M059J (cell line): ENCODE measurements at regions not wholly inside any gene's neighbourhood (a gene's known extent, or its start where the extent isn't known, plus 50 kb on each side); places are given as distances from the start of the nearest gene placed in this dataset.
"Not testable (repeated sequence)": the region's sequence is repeated elsewhere in the genome, so short reads cannot be mapped to it uniquely, and the experiment has no call there.

Source experiments
- DNase-seq: peaks from one replicate; pipeline ENCODE4 v3.0.0-alpha.2; 2012; ENCODE audit warnings: low read depth

- DNase-seq: not testable (repeated sequence)
These were observed 139.3 kb downstream of the USP22 start for GRCh38 chr17:20903549-20903948.

- DNase-seq: peak; percentile 85
These were observed 134.2 kb downstream of the USP22 start for GRCh38 chr17:20908313-20909267.

DNA sequence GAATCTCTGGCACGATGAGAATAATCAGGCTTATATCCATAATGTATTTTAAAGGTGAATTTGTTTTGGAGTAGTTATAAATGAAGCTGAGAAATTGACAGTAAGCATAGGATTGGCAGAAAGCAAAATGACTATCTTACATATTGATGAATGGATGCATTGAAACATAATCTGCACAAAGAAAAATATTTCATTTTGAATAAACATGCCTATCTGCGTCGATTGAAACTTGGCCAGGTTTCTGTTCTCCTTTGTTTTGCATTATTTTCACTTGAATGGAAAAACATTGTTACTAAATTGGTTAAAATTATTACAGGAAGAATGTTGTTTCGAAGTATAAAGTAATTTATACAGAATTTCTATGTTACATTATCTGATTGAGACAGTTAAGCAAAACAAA, 128.2 kb downstream of the USP22 start:
- DNase-seq: no peak

GRCh38 chr17:20916383-20916782, 126.4 kb downstream of the USP22 start:
- DNase-seq: no peak

DNA sequence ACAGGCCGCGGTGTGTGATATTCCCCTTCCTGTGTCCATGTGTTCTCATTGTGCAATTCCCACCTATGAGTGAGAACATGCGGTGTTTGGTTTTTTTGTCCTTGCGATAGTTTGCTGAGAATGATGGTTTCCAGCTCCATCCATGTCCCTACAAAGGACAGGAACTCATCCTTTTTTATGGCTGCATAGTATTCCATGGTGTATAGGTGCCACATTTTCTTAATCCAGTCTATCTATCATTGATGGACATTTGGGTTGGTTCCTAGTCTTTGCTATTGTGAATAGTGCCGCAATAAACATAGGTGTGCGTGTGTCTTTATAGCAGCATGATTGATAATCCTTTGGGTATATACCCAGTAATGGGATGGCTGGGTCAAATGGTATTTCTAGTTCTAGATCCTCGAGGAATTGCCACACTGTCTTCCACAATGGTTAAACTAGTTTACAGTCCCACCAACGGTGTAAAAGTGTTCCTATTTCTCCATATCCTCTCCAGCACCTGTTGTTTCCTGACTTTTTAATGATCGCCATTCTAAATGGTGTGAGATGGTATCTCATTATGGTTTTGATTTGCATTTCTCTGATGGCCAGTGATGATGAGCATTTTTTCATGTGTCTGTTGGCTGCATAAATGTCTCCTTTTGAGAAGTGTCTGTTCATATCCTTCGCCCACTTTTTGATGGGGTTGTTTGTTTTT, 125.1 kb downstream of the USP22 start:
- not testable (repeated sequence) for DNase-seq

DNA sequence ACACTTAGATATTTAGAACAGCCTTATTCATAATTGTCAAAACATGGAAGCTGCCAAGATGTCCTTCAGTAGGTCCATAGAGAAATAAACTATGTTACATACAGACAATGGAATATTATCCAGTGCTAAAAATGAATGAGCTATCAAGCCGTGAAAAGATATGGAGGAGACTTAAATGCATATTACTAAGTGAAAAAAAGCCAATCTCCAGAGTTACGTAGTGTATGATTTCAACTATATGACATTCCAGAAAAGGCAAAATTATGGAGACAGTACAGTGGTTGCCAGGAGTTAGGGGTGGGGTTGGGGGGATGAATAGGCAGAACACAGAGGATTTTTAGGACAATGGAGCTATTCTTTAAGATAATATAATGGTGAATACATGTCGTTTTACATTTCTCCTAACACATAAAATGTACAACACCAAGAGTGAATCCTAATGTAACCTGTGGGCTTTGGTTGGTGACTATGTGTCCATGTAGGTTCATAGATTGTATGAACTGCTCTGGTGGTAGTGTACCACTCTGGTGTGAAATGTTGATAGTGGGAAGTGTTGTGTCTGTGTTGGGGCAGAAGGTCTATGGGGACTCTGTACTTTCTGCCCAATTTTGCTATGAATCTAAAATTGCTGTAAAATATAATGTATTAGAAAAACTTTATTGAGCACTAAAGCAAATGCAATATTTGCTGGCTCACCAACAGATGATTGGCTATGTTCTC, 122.6 kb downstream of the USP22 start:
- no peak for DNase-seq

DNA sequence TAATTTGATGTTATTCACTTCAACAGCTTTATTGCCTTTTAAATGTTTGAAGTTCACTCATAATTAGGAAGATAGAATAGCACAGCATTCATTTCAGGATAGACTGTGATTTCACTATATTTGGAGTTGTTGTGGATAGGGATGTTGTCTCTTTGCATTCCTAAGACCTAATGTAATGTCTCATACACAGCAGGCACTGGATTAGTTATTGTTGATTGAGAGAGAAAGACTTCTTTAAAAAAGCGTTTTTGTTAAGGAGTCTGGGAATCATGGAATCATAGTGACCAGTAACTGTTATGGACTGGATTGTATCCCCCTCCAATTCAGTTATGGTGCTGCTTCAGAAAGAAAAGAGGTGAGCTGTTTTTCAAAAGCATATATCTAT, 122.0 kb downstream of the USP22 start:
- DNase-seq: peak; percentile 22

- peak; percentile 60 for DNase-seq
These were observed 120.6 kb downstream of the USP22 start for GRCh38 chr17:20922128-20922670.

DNA sequence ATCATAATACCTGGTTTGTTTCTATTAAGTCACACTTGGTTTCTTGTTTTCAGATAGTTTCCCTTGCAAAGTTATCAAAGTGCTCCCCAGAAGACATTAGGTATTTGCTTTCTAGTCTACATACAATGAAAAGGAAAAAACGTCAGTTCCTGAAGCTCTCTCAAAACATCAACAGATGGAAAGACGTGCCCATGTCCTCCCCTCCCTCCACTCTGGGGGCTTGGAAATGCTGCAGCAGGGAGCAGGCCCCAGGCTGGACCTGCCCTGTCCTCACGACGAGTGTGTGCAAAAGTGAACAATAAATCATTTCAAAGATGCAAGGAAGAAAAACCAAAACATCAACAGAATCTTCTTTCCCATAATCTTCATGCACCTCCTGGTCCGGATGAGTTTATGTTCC, 118.5 kb downstream of the USP22 start:
- no peak for DNase-seq

DNA sequence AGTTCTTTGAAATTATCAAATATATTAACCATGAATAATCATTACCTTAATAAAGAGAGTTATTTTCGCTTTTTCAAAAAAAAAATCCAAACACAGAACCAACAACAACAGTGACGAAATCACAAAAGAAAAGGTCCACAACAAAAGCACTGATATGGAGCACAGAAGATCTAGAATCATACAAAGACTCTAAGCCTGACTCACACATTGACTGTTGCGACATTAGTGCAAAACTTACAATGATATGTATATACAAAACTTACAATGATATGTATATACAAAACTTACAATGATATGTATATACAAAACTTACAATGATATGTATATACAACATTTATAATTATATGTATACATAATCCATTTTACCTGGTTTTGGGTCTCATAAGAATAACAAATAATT, 117.7 kb downstream of the USP22 start:
- DNase-seq: no peak

DNA sequence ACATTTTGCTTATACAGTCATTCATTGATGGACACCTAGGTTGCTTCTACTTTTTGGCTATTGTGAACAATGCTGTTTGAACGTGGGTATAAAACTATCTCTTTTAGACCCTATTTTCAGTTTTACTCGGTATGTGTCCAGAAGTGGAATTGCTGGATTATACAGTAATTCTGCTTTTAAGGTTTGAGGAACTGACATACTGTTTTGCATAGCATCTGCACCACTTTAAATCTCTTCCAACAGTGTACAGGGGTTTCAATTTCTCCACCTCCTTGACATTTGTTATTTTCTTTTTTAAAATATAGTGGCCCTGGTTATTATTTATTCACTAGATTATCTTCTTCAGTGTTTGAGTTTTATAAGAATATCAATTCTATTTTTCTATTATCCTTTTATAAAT, 116.9 kb downstream of the USP22 start:
- DNase-seq: no peak

DNA sequence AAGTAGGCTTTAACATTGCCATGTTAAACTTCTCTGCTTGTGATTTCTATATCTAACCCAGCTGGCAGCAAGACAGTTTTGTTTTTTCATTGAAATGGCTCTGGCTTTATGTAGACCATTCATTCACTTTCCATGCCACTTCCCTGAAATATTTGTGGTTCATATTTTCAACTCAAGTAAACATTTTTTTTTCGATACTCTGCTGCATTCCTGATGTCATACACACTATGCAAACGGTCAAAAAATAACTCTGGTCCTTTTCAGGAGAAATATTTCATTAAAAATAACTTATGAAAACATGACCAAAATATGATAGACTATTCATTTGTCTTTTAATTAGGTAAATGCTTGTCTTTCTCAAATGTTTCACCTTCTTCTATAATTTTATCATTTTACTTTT, 116.3 kb downstream of the USP22 start:
- DNase-seq: peak; percentile 15

DNA sequence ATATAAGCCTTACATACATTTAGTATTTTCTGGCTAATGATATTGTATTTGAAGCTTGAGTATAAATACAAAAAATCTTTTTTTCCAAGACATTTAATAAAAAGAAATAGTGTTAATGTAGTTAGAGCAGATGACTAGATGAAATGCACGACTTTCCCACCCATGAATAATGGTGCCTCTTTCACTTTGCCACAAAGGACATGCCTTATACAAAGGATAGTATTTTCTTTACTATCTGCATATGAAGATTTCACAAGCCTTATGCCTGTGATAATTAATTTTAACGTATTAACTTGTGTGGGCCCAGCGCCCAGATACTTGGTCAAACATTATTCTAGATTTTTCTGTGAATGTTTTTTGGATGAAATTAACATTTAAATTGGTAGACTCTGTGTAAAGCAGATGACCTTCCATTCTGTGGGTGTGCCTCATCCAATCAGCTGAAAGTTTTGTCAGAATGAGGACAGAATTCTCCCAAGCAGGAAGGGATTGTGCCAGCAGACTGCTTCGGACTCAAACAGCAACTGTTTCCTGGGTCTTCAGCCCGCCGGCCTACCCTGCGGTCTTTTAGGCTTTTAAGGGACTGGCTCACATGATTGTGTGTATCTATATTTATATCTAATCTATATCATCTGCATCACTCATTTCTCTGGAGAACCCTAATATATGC, 115.4 kb downstream of the USP22 start:
- DNase-seq: no peak

- no peak for DNase-seq
These were observed 113.5 kb downstream of the USP22 start for GRCh38 chr17:20929334-20929733.

GRCh38 chr17:20930081-20930760, 112.6 kb downstream of the USP22 start:
- no peak for DNase-seq

DNA sequence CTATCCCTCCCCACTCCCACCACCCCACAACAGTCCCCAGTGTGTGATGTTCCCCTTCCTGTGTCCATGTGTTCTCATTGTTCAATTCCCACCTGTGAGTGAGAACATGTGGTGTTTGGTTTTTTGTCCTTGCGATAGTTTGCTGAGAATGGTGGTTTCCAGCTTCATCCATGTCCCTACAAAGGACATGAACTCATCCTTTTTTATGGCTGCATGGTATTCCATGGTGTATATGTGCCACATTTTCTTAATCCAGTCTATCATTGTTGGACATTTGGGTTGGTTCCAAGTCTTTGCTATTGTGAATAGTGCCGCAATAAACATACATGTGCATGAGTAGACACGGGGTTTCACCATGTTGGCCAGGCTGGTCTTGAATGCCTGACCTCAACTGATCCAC, 109.8 kb downstream of the USP22 start:
- DNase-seq: not testable (repeated sequence)

DNA sequence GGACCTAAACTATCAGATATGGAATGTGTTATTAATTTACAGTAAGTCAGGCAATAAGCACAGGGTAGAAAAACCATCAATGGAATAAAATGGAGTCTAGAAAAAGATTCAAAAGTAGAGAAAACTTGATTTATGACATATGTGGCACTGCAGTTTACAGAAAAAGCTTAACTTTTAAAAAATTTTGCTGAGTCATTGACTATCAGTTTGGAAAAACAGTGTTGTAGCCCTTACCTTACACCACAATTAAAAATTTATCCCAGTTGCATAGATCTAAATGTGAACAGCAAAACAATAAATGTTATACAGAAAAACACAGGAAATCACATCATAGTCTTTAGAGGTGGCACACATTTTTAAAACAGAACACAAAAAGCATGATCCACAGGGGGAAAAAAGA, 108.5 kb downstream of the USP22 start:
- DNase-seq: no peak

GRCh38 chr17:20935740-20936139, 107.1 kb downstream of the USP22 start:
- peak; percentile 76 for DNase-seq

- DNase-seq: no peak
These were observed 104.6 kb downstream of the USP22 start for GRCh38 chr17:20938244-20938643.

GRCh38 chr17:20938988-20939615, 103.7 kb downstream of the USP22 start:
- no peak for DNase-seq
